HEK293 (cell line): ENCODE measurements at regions not wholly inside any gene's neighbourhood (a gene's known extent, or its start where the extent isn't known, plus 50 kb on each side); places are given as distances from the start of the nearest gene placed in this dataset.

Experiments
- CTCF ChIA-PET: fragments of 350-600 bp; formaldehyde crosslinking; extraction: SDS; loops from one replicate; lab custom pipeline; 2021; ENCODE audit warnings: antibody characterized with exemption; lab: Yijun Ruan, JAX
- POLR2A ChIA-PET: fragments of 300-600 bp; formaldehyde crosslinking; extraction: SDS; loops from one replicate; lab custom pipeline; 2020; ENCODE audit warnings: antibody characterized with exemption, inconsistent platforms; lab: Yijun Ruan, JAX
- H3K27ac ChIP-seq: fragments of 200-500 bp; sonication (Bioruptor generic); 2 replicates; pipeline ENCODE4 v1.5.1; 2014; ENCODE audit warnings: low read depth, low read length, control low read depth, inconsistent platforms; ENCODE audit errors: extremely low read depth
- H3K36me3 ChIP-seq, 2 experiments: fragments of 200-500 bp in 1 of 2; sonication (Bioruptor generic) in 1 of 2; 1 replicate in 1 of 2; 2 replicates in 1 of 2; pipeline ENCODE4 v1.5.1; 2014 to 2017; ENCODE audit warnings: inconsistent platforms in 2 of 2, low read length in 2 of 2; ENCODE audit not compliant: control insufficient read depth in 2 of 2, insufficient read depth in 1 of 2
- H3K4me1 ChIP-seq: fragments of 200-500 bp; sonication (Bioruptor generic); 2 replicates; pipeline ENCODE4 v1.5.1; 2014; ENCODE audit warnings: mild to moderate bottlenecking, low read length, inconsistent platforms; ENCODE audit not compliant: control insufficient read depth, insufficient read depth
- H3K4me3 ChIP-seq: 2 replicates; pipeline ENCODE4 v1.5.1; 2011; ENCODE audit warnings: low read depth, mild to moderate bottlenecking, control low read depth, low read length, moderate library complexity
- H3K9me3 ChIP-seq: fragments of 200-500 bp; sonication (Bioruptor generic); 2 replicates; pipeline ENCODE4 v1.5.1; 2014; ENCODE audit warnings: low read depth, low read length, inconsistent platforms; ENCODE audit not compliant: control insufficient read depth, insufficient read depth
- KLF7 ChIP-seq: fragments of 450-650 bp; formaldehyde crosslinking; IDR thresholded peaks from 2 replicates; pipeline ENCODE4 v1.5.1; 2016; ENCODE audit warnings: missing biosample characterization, missing genetic modification characterization, borderline replicate concordance
- ZNF214 ChIP-seq: fragments of 450-650 bp; formaldehyde crosslinking; IDR thresholded peaks from 2 replicates; pipeline ENCODE4 v1.5.1; 2017; ENCODE audit warnings: missing biosample characterization, mild to moderate bottlenecking, missing genetic modification characterization, borderline replicate concordance
- ZNF433 ChIP-seq: fragments of 450-650 bp; formaldehyde crosslinking; IDR thresholded peaks from 2 replicates; pipeline ENCODE4 v1.5.1; 2016; ENCODE audit warnings: missing biosample characterization, missing genetic modification characterization, low read depth
- ZNF530 ChIP-seq: fragments of 450-650 bp; formaldehyde crosslinking; IDR thresholded peaks from 2 replicates; pipeline ENCODE4 v1.5.1; 2016; ENCODE audit warnings: low read depth, missing biosample characterization, missing genetic modification characterization
- ZNF549 ChIP-seq: fragments of 450-650 bp; IDR thresholded peaks from 2 replicates; pipeline ENCODE4 v1.5.1; 2018; ENCODE audit warnings: missing biosample characterization, missing genetic modification characterization, mild to moderate bottlenecking, inconsistent platforms, moderate library complexity
- ZNF623 ChIP-seq: fragments of 450-650 bp; formaldehyde crosslinking; IDR thresholded peaks from 2 replicates; pipeline ENCODE4 v1.5.1; 2016; ENCODE audit warnings: missing biosample characterization, missing genetic modification characterization
- ZNF747 ChIP-seq: fragments of 450-650 bp; formaldehyde crosslinking; IDR thresholded peaks from 2 replicates; pipeline ENCODE4 v1.5.1; 2016; ENCODE audit warnings: missing biosample characterization, missing genetic modification characterization
- TF ChIP-seq, protein P1 (sequence below): fragments of 450-650 bp; formaldehyde crosslinking; IDR thresholded peaks from 2 replicates; pipeline ENCODE4 v1.5.1; 2017; ENCODE audit warnings: missing biosample characterization, missing genetic modification characterization
- TF ChIP-seq, protein P2 (sequence below): IDR thresholded peaks from 2 replicates; pipeline ENCODE4 v1.6.1; 2011; ENCODE audit warnings: mild to moderate bottlenecking, low read depth, low read length, borderline replicate concordance

DNA sequence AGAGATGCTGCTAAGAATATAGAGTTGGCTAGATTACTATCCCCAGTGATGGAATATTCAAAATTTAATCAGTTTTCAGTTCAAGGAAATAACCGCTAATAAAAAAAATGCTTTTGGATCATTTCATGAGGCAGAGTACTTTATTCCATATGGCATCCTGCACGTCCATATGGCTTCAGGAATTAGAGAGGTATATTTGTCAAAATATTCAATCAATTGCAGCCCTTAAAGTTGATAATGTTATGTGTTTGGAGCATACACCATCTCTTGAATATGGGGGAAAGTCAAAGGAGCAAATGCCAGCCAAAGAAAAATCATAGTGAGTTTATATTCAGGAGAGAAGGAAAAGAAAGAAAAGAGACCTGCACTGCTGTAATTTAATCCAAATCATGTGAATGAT lies 266.4 kb downstream of the TMEM182 start:
- H3K4me3 ChIP-seq: no peak overlapping the region
- POLR2A ChIA-PET: no interaction called here
- no peaks in the 10 kb centered on the region for H3K36me3 ChIP-seq
- H3K27ac ChIP-seq: no peak overlapping the region
- H3K4me1 ChIP-seq: no peaks in the 10 kb centered on the region
- CTCF ChIA-PET: no interaction called here
- H3K9me3 ChIP-seq: no peaks in the 10 kb centered on the region
- TF ChIP-seq, protein P1, sequence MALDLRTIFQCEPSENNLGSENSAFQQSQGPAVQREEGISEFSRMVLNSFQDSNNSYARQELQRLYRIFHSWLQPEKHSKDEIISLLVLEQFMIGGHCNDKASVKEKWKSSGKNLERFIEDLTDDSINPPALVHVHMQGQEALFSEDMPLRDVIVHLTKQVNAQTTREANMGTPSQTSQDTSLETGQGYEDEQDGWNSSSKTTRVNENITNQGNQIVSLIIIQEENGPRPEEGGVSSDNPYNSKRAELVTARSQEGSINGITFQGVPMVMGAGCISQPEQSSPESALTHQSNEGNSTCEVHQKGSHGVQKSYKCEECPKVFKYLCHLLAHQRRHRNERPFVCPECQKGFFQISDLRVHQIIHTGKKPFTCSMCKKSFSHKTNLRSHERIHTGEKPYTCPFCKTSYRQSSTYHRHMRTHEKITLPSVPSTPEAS (tag by site-specific recombination): no peak
- TF ChIP-seq ZNF530 (tag by site-specific recombination): no peak
- TF ChIP-seq, protein P2, sequence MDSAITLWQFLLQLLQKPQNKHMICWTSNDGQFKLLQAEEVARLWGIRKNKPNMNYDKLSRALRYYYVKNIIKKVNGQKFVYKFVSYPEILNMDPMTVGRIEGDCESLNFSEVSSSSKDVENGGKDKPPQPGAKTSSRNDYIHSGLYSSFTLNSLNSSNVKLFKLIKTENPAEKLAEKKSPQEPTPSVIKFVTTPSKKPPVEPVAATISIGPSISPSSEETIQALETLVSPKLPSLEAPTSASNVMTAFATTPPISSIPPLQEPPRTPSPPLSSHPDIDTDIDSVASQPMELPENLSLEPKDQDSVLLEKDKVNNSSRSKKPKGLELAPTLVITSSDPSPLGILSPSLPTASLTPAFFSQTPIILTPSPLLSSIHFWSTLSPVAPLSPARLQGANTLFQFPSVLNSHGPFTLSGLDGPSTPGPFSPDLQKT: no peak
- TF ChIP-seq ZNF623 (tag by site-specific recombination): no peak
- no peak for TF ChIP-seq ZNF549 (tag by site-specific recombination)
- TF ChIP-seq ZNF214 (tag by site-specific recombination): no peak
- TF ChIP-seq ZNF747 (tag by site-specific recombination): no peak
- no peak for TF ChIP-seq ZNF433 (tag by site-specific recombination)
- no peak for TF ChIP-seq KLF7
